Calu3 (cell line): ENCODE measurements at regions not wholly inside any gene's neighbourhood (a gene's known extent, or its start where the extent isn't known, plus 50 kb on each side); places are given as distances from the start of the nearest gene placed in this dataset.

ENCODE experiments used
- BruUV-seq: library from RNA; stranded (reverse); fragments of 400-500 nt; replicated peaks from 2 replicates; lab custom pipeline; 2021; lab: Mats Ljungman, UMichigan
- CTCF ChIA-PET: fragments of 300-600 bp; sonication (Branson Sonifier 250); formaldehyde crosslinking; loops from one replicate; lab custom pipeline; 2022; ENCODE audit warnings: antibody characterized with exemption; lab: Charles Lee
- DNase-seq: peaks from one replicate; pipeline ENCODE4 v3.0.0; 2022
- H3K27ac Mint-ChIP-seq: one replicate; pipeline ENCODE4 v1.8.0; 2022; ENCODE audit warnings: mixed read lengths; ENCODE audit not compliant: unreplicated experiment
- H3K27me3 Mint-ChIP-seq: one replicate; pipeline ENCODE4 v1.8.0; 2022; ENCODE audit warnings: mixed read lengths; ENCODE audit not compliant: unreplicated experiment
- H3K36me3 Mint-ChIP-seq: one replicate; pipeline ENCODE4 v1.8.0; 2022; ENCODE audit warnings: mild to moderate bottlenecking, moderate library complexity, mixed read lengths; ENCODE audit not compliant: insufficient read depth, unreplicated experiment
- H3K4me1 Mint-ChIP-seq: one replicate; pipeline ENCODE4 v1.8.0; 2022; ENCODE audit warnings: mild to moderate bottlenecking, low read depth, mixed read lengths; ENCODE audit not compliant: unreplicated experiment
- H3K4me3 Mint-ChIP-seq: one replicate; pipeline ENCODE4 v1.8.0; 2022; ENCODE audit warnings: mild to moderate bottlenecking, low read depth, moderate library complexity, mixed read lengths; ENCODE audit not compliant: unreplicated experiment
- H3K9me3 Mint-ChIP-seq: one replicate; pipeline ENCODE4 v1.8.0; 2022; ENCODE audit warnings: low read depth, mixed read lengths; ENCODE audit not compliant: unreplicated experiment
- intact Hi-C: fragments of 100-400 bp; cut with micrococcal nuclease; formaldehyde crosslinking; loops from one replicate; pipeline ENCODE4 v1.10.0; 2022; ENCODE audit not compliant: unreplicated experiment
- TF ChIP-seq, protein P1 (sequence below): fragments of 200-600 bp; IDR thresholded peaks from one replicate; pipeline ENCODE4 v1.8.0; 2022; ENCODE audit warnings: antibody characterized with exemption; ENCODE audit not compliant: unreplicated experiment

DNA sequence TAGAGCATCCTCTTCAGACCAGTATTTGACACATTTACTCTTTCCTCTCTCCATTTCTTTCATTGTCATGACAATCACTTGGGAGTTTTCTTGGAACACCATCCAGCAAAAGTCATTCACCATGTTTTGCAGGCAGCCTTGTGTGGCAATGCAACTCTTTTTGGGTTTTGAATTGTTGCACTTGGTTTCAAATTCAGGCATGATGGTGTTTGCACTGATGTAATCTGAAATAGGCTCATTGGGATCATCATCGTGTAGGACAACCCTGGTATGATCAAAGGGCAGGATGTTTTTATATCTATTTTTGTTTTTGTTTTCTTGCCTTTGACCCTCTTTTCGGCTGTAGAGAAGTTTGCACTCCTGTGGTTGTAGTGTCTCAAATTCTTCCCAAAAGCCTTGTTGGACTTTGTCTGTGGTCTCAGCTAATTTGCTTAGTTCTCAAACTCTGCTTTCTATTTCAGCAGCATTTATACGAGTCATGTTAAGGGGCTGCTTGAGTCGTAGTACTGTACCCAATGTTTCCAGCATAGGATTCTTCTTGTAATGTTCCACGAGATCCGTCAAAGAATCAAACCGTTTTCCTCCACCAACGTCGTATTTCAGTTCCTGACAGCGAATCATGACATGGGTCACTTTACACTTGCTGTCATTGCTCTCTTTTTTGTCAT, 160.8 kb upstream of the TNFAIP3 start:
- no peak overlapping the region for H3K27ac Mint-ChIP-seq
- peaks cover 21% of the 10 kb centered on the region for H3K4me1 Mint-ChIP-seq
- no peaks in the 10 kb centered on the region for H3K27me3 Mint-ChIP-seq
- BruUV-seq = no TSS peak
- intact Hi-C loops = loop anchor here (5.0 to 10.0 kb wide), 5 partner anchors 96 to 401 kb away; partner anchors contain the start of genes PERP and TNFAIP3
- H3K36me3 Mint-ChIP-seq = no peaks in the 10 kb centered on the region
- CTCF ChIA-PET = no interaction called here
- no peak overlapping the region for H3K4me3 Mint-ChIP-seq
- TF ChIP-seq, protein P1, sequence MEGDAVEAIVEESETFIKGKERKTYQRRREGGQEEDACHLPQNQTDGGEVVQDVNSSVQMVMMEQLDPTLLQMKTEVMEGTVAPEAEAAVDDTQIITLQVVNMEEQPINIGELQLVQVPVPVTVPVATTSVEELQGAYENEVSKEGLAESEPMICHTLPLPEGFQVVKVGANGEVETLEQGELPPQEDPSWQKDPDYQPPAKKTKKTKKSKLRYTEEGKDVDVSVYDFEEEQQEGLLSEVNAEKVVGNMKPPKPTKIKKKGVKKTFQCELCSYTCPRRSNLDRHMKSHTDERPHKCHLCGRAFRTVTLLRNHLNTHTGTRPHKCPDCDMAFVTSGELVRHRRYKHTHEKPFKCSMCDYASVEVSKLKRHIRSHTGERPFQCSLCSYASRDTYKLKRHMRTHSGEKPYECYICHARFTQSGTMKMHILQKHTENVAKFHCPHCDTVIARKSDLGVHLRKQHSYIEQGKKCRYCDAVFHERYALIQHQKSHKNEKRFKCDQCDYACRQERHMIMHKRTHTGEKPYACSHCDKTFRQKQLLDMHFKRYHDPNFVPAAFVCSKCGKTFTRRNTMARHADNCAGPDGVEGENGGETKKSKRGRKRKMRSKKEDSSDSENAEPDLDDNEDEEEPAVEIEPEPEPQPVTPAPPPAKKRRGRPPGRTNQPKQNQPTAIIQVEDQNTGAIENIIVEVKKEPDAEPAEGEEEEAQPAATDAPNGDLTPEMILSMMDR = no peak
- H3K9me3 Mint-ChIP-seq = no peaks in the 10 kb centered on the region
- no peak for DNase-seq

DNA sequence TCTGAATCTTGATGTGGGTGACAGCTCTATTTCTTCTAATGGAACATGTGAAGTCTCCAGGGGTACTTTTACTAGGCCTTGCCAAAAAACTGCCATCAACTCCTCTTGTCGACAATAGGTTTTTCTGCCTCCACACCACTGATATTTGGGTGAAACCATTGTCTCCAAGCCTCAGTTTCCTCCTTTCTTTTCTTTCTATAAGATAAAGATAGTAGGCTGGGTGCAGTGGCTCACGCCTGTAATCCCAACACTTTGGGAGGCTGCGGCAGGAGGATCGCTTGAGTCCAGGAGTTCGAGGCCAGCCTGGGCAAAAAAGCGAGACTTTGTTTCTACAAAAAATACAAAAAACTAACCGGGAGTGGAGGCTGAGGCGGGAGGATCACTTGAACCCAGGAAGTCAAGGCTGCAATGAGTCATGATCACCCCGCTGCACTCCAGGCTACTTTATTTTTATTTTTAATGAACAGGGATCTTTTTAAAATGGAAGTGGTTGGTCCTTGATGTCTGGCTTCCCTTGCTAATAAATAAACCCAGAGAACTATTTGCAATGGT, 159.9 kb upstream of the TNFAIP3 start:
- Mint-ChIP-seq H3K27ac (no peak overlapping the region), H3K9me3 (no peaks in the 10 kb centered on the region), H3K4me1 (peaks cover 21% of the 10 kb centered on the region), H3K36me3 (no peaks in the 10 kb centered on the region), H3K27me3 (no peaks in the 10 kb centered on the region), H3K4me3 (no peak overlapping the region)
- DNase-seq = no peak
- no TSS peak for BruUV-seq
- CTCF ChIA-PET = interaction anchor here (1.2 to 1.9 kb wide), 3 partner anchors 160 to 297 kb away, joined by 3 to 6 read pairs (median 4); partner anchors contain the start of gene TNFAIP3
- intact Hi-C loops = loop anchor here (5.0 to 10.0 kb wide), 5 partner anchors 95 to 400 kb away; partner anchors contain the start of genes PERP and TNFAIP3
- TF ChIP-seq, protein P1 = no peak

DNA sequence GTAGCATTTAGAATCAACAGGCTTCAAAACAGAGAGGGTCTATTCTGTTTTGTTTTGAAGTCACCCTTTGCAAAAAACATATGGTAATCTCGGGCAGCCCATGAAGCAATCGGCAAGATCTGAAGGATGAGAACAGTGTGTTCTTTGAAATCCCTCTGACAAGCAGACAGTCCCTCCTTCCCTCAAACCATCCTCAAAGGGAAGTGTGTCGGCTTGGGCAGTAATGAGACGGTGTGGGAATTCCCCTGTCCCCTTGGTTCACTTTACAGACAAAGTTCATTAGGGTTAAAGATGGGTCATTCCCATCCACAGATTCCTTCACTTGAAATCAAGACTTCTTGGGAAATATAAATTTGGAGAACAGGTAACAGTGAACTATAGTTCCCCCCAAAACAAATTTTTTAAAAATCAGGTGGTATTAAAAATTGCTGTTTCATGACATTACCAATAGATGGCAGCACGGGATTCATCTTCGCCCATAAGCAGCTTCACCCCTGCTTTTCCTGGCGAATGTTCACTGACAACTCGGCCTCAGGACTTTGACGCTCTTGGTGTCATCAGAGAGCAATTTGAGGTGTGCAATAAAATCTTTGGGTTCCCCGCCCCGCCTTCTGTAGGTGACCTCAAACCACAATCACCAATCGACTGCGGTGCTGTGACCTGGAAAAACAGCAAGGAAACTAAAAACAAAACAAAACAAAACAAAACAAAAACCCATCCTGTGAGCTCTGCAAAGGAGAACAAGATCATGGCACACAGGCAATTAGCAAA, 159.3 kb upstream of the TNFAIP3 start:
- no peaks in the 10 kb centered on the region for H3K27me3 Mint-ChIP-seq
- peaks cover 21% of the 10 kb centered on the region for H3K4me1 Mint-ChIP-seq
- CTCF ChIA-PET = interaction anchor here (0.9 to 1.9 kb wide), 4 partner anchors 160 to 296 kb away, joined by 3 to 6 read pairs (median 4); partner anchors contain the start of gene TNFAIP3
- no TSS peak for BruUV-seq
- H3K36me3 Mint-ChIP-seq = no peaks in the 10 kb centered on the region
- intact Hi-C loops = loop anchor here (5.0 to 10.0 kb wide), 5 partner anchors 95 to 400 kb away; partner anchors contain the start of genes PERP and TNFAIP3
- DNase-seq = peak; percentile 32
- H3K27ac Mint-ChIP-seq = no peak overlapping the region
- TF ChIP-seq, protein P1 = peak; percentile 49
- H3K4me3 Mint-ChIP-seq = peak overlapping the region; percentile 58
- no peaks in the 10 kb centered on the region for H3K9me3 Mint-ChIP-seq

DNA sequence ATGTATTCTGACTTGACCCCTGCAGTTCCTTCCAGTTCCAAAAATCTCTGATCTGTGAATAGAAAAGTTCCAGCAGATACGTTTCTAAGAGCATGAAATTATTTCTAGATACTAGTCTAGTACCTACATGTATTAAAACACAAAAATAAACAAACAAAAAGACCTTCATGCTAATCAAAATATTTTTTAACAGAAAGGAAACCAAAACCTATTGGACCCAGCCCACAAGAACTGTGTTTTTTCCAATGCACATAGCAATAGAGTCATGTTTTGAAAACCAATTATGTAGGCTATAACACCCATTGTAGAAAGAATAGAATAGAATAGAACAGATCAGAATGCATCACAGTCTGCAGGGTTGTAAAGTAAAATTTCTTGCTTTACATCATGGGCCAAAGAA, 158.6 kb upstream of the TNFAIP3 start:
- H3K27ac Mint-ChIP-seq = no peak overlapping the region
- no peaks in the 10 kb centered on the region for H3K9me3 Mint-ChIP-seq
- TF ChIP-seq, protein P1 = no peak
- no peak overlapping the region for H3K4me3 Mint-ChIP-seq
- no peaks in the 10 kb centered on the region for H3K36me3 Mint-ChIP-seq
- BruUV-seq = no TSS peak
- DNase-seq = no peak
- intact Hi-C loops = loop anchor here (5.0 to 10.0 kb wide), 5 partner anchors 94 to 399 kb away; partner anchors contain the start of genes PERP and TNFAIP3
- peaks cover 21% of the 10 kb centered on the region for H3K4me1 Mint-ChIP-seq
- H3K27me3 Mint-ChIP-seq = no peaks in the 10 kb centered on the region
- CTCF ChIA-PET = interaction anchor here (0.9 to 1.9 kb wide), 4 partner anchors 159 to 296 kb away, joined by 3 to 6 read pairs (median 4); partner anchors contain the start of gene TNFAIP3
